SK-N-SH treated with all-trans-retinoic acid at 6 μM for 48 hours (cell line): ENCODE measurements at regions not wholly inside any gene's neighbourhood (a gene's known extent, or its start where the extent isn't known, plus 50 kb on each side); places are given as distances from the start of the nearest gene placed in this dataset.

Experiments
- ARNTL ChIP-seq: fragments of 450-650 bp; formaldehyde crosslinking; IDR thresholded peaks from 2 replicates; pipeline ENCODE4 v1.5.0; 2020; ENCODE audit warnings: low read depth, mild to moderate bottlenecking, moderate library complexity, borderline replicate concordance
- BACH2 ChIP-seq: fragments of 250-450 bp; sonication (Bioruptor Pico); IDR thresholded peaks from 2 replicates; pipeline ENCODE4 v1.9.0; 2021; ENCODE audit warnings: mild to moderate bottlenecking, borderline replicate concordance
- CREB5 ChIP-seq: fragments of 250-450 bp; sonication (Bioruptor Pico); IDR thresholded peaks from 2 replicates; pipeline ENCODE4 v1.5.1; 2020; ENCODE audit warnings: low read depth, mild to moderate bottlenecking, moderate library complexity
- ISL1 ChIP-seq: fragments of 250-450 bp; sonication (Bioruptor Pico); IDR thresholded peaks from 2 replicates; pipeline ENCODE4 v2.1.2; 2022; ENCODE audit warnings: mild to moderate bottlenecking, moderate library complexity
- OSR1 ChIP-seq: fragments of 250-450 bp; sonication (Bioruptor Pico); IDR thresholded peaks from 2 replicates; pipeline ENCODE4 v1.8.0; 2022; ENCODE audit warnings: moderate library complexity, mild to moderate bottlenecking, inconsistent platforms
- PATZ1 ChIP-seq: fragments of 250-450 bp; sonication (Bioruptor Pico); IDR thresholded peaks from 2 replicates; pipeline ENCODE4 v1.8.0; 2020; ENCODE audit warnings: mild to moderate bottlenecking, moderate library complexity, borderline replicate concordance
- SNAI2 ChIP-seq: fragments of 250-450 bp; sonication (Bioruptor Pico); IDR thresholded peaks from 2 replicates; pipeline ENCODE4 v1.5.0; 2020; ENCODE audit warnings: mild to moderate bottlenecking, moderate library complexity
- TOX ChIP-seq: fragments of 250-450 bp; sonication (Bioruptor Pico); IDR thresholded peaks from 2 replicates; pipeline ENCODE4 v1.8.0; 2021; ENCODE audit warnings: mild to moderate bottlenecking, moderate library complexity, borderline replicate concordance
- ZFP30 ChIP-seq: fragments of 450-650 bp; formaldehyde crosslinking; IDR thresholded peaks from 2 replicates; pipeline ENCODE4 v1.5.0; 2022; ENCODE audit warnings: mild to moderate bottlenecking, moderate library complexity
- ZNF70 ChIP-seq: fragments of 450-650 bp; formaldehyde crosslinking; IDR thresholded peaks from 2 replicates; pipeline ENCODE4 v1.5.0; 2020; ENCODE audit warnings: mild to moderate bottlenecking, moderate library complexity
- TF ChIP-seq, protein P1 (sequence below): fragments of 250-450 bp; sonication (Bioruptor Pico); IDR thresholded peaks from 2 replicates; pipeline ENCODE4 v1.5.1; 2021; ENCODE audit warnings: mild to moderate bottlenecking, moderate library complexity

DNA sequence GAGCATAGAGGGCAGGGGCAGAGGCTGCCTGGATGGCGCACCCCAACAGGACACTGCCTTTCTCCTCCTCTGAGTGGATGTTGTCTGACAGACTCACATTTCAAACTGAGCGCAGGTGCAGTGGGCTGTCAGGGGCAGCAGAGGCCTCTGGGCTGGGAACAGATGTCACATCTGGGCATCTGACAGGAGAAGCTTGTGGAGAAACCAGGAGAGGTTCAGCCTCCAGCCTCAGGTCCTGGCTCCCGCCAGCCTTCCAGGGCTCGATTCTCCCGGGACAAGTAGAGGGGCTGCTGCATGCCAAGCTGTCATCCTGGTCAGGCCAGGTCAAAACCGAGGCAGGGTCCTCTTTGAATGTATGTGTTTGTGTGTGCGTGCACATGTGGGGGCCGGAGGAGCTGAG lies 67.7 kb upstream of the SDK2 start:
- TF ChIP-seq ZFP30 (CRISPR knock-in tag), result no peak
- no peak for TF ChIP-seq TOX (CRISPR knock-in tag)
- TF ChIP-seq PATZ1, result no peak
- TF ChIP-seq, protein P1, sequence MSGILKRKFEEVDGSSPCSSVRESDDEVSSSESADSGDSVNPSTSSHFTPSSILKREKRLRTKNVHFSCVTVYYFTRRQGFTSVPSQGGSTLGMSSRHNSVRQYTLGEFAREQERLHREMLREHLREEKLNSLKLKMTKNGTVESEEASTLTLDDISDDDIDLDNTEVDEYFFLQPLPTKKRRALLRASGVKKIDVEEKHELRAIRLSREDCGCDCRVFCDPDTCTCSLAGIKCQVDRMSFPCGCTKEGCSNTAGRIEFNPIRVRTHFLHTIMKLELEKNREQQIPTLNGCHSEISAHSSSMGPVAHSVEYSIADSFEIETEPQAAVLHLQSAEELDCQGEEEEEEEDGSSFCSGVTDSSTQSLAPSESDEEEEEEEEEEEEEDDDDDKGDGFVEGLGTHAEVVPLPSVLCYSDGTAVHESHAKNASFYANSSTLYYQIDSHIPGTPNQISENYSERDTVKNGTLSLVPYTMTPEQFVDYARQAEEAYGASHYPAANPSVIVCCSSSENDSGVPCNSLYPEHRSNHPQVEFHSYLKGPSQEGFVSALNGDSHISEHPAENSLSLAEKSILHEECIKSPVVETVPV (CRISPR knock-in tag), result no peak
- no peak for TF ChIP-seq ZNF70
- TF ChIP-seq BACH2 (CRISPR knock-in tag), result no peak
- no peak for TF ChIP-seq ARNTL (CRISPR knock-in tag)
- TF ChIP-seq ISL1, result no peak
- TF ChIP-seq SNAI2, result no peak
- TF ChIP-seq CREB5 (CRISPR knock-in tag), result no peak
- TF ChIP-seq OSR1 (CRISPR knock-in tag), result no peak
